HEK293T (cell line): ENCODE measurements at regions not wholly inside any gene's neighbourhood (a gene's known extent, or its start where the extent isn't known, plus 50 kb on each side); places are given as distances from the start of the nearest gene placed in this dataset.

ENCODE experiments used
- BHLHE40 ChIP-seq: fragments of 450-650 bp; IDR thresholded peaks from 2 replicates; pipeline ENCODE4 v1.6.1; 2016; ENCODE audit warnings: mild to moderate bottlenecking, moderate library complexity, borderline replicate concordance
- CTBP1 ChIP-seq: fragments of 450-650 bp; IDR thresholded peaks from 2 replicates; pipeline ENCODE4 v1.6.1; 2016; ENCODE audit warnings: borderline replicate concordance
- ELF4 ChIP-seq: fragments of 450-650 bp; IDR thresholded peaks from 2 replicates; pipeline ENCODE4 v1.6.1; 2017; ENCODE audit warnings: antibody characterized with exemption
- FOXA1 ChIP-seq: fragments of 450-650 bp; IDR thresholded peaks from 2 replicates; pipeline ENCODE4 v1.6.1; 2016; ENCODE audit warnings: mild to moderate bottlenecking
- FOXK2 ChIP-seq: fragments of 450-650 bp; IDR thresholded peaks from 2 replicates; pipeline ENCODE4 v1.6.1; 2016; ENCODE audit warnings: mild to moderate bottlenecking
- FOXM1 ChIP-seq: fragments of 450-650 bp; IDR thresholded peaks from 2 replicates; pipeline ENCODE4 v1.6.1; 2017; ENCODE audit warnings: mild to moderate bottlenecking, borderline replicate concordance
- HDGF ChIP-seq: fragments of 450-650 bp; IDR thresholded peaks from 2 replicates; pipeline ENCODE4 v1.6.1; 2017; ENCODE audit warnings: antibody characterized with exemption, borderline replicate concordance
- L3MBTL2 ChIP-seq: fragments of 450-650 bp; conservative IDR thresholded peaks from 2 replicates; pipeline ENCODE4 v1.6.1; 2016; ENCODE audit warnings: mild to moderate bottlenecking
- LEF1 ChIP-seq: fragments of 450-650 bp; IDR thresholded peaks from 2 replicates; pipeline ENCODE4 v1.6.1; 2017; ENCODE audit warnings: mild to moderate bottlenecking, borderline replicate concordance
- PKNOX1 ChIP-seq: fragments of 450-650 bp; IDR thresholded peaks from 2 replicates; pipeline ENCODE4 v1.6.1; 2016
- SP1 ChIP-seq: fragments of 450-650 bp; IDR thresholded peaks from 2 replicates; pipeline ENCODE4 v1.6.1; 2017
- SUZ12 ChIP-seq: fragments of 450-650 bp; IDR thresholded peaks from 2 replicates; pipeline ENCODE4 v1.6.1; 2016; ENCODE audit warnings: mild to moderate bottlenecking
- TARDBP ChIP-seq: fragments of 450-650 bp; IDR thresholded peaks from 2 replicates; pipeline ENCODE4 v1.6.1; 2016
- ZNF384 ChIP-seq: fragments of 450-650 bp; IDR thresholded peaks from 2 replicates; pipeline ENCODE4 v1.6.1; 2016

GRCh38 chr5:93251347-93251746 lies 329.7 kb downstream of the NR2F1-AS1 start:
- TF ChIP-seq FOXK2 = no peak
- TF ChIP-seq SUZ12 = no peak
- TF ChIP-seq BHLHE40 = no peak
- no peak for TF ChIP-seq FOXM1
- no peak for TF ChIP-seq SP1
- no peak for TF ChIP-seq TARDBP
- TF ChIP-seq FOXA1 = no peak
- no peak for TF ChIP-seq ELF4
- TF ChIP-seq ZNF384 = no peak
- no peak for TF ChIP-seq CTBP1
- no peak for TF ChIP-seq HDGF
- no peak for TF ChIP-seq LEF1
- TF ChIP-seq PKNOX1 = no peak
- TF ChIP-seq L3MBTL2 = no peak
